Nephron progenitor cell (in vitro differentiated cells): ENCODE measurements at regions not wholly inside any gene's neighbourhood (a gene's known extent, or its start where the extent isn't known, plus 50 kb on each side); places are given as distances from the start of the nearest gene placed in this dataset.

Experiments
- DNase-seq: peaks from one replicate; pipeline ENCODE4 v3.0.0; 2021
- H3K27ac Mint-ChIP-seq: 2 replicates; pipeline ENCODE4 v1.8.0; 2021; ENCODE audit warnings: mild to moderate bottlenecking, moderate library complexity, mixed read lengths
- H3K27me3 Mint-ChIP-seq: 2 replicates; pipeline ENCODE4 v1.8.0; 2021; ENCODE audit warnings: mild to moderate bottlenecking, low read depth, mixed read lengths; ENCODE audit not compliant: poor library complexity
- H3K36me3 Mint-ChIP-seq: 2 replicates; pipeline ENCODE4 v1.8.0; 2021; ENCODE audit warnings: low read depth, mixed read lengths
- H3K4me1 Mint-ChIP-seq: 2 replicates; pipeline ENCODE4 v1.8.0; 2021; ENCODE audit warnings: mixed read lengths
- H3K4me3 Mint-ChIP-seq: 2 replicates; pipeline ENCODE4 v1.8.0; 2021; ENCODE audit warnings: mild to moderate bottlenecking, moderate library complexity, mixed read lengths
- H3K9me3 Mint-ChIP-seq: 2 replicates; pipeline ENCODE4 v1.8.0; 2021; ENCODE audit warnings: mild to moderate bottlenecking, moderate library complexity, mixed read lengths
- TF ChIP-seq, protein P1 (sequence below): fragments of 200-600 bp; sonication (generic); IDR thresholded peaks from 2 replicates; pipeline ENCODE4 v1.5.0; 2021; ENCODE audit warnings: antibody characterized with exemption

- H3K4me3 Mint-ChIP-seq = no peak overlapping the region
- TF ChIP-seq, protein P1, sequence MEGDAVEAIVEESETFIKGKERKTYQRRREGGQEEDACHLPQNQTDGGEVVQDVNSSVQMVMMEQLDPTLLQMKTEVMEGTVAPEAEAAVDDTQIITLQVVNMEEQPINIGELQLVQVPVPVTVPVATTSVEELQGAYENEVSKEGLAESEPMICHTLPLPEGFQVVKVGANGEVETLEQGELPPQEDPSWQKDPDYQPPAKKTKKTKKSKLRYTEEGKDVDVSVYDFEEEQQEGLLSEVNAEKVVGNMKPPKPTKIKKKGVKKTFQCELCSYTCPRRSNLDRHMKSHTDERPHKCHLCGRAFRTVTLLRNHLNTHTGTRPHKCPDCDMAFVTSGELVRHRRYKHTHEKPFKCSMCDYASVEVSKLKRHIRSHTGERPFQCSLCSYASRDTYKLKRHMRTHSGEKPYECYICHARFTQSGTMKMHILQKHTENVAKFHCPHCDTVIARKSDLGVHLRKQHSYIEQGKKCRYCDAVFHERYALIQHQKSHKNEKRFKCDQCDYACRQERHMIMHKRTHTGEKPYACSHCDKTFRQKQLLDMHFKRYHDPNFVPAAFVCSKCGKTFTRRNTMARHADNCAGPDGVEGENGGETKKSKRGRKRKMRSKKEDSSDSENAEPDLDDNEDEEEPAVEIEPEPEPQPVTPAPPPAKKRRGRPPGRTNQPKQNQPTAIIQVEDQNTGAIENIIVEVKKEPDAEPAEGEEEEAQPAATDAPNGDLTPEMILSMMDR = no peak
- H3K36me3 Mint-ChIP-seq = peaks cover 9% of the 10 kb centered on the region
- no peak overlapping the region for H3K27ac Mint-ChIP-seq
- no peaks in the 10 kb centered on the region for H3K27me3 Mint-ChIP-seq
- peaks cover 10% of the 10 kb centered on the region for H3K4me1 Mint-ChIP-seq
- no peaks in the 10 kb centered on the region for H3K9me3 Mint-ChIP-seq
- no peak for DNase-seq
These were observed 1958.8 kb upstream of the CELF4 start for GRCh38 chr18:39524370-39524769.

DNA sequence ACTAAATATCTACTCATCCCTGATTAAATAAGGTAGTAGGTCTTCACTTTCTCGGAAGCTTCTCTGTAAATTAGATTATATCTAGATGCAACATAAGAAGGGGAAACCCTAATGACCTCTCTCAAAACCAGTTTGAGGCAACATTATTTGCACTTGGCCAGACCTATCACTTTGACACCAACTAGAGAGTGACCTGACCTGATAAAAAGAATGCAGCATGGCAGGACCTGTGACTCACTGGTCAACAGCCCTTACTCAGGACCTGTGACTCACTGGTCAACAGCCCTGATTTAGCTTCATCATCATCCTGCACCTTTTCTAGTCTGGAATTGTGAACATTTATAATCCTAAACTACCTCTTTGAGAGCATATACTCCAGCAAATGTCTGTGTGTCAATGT is 1957.7 kb upstream of the CELF4 start:
- peaks cover 8% of the 10 kb centered on the region for H3K4me1 Mint-ChIP-seq
- TF ChIP-seq, protein P1 = no peak
- no peak overlapping the region for H3K27ac Mint-ChIP-seq
- DNase-seq = no peak
- H3K4me3 Mint-ChIP-seq = no peak overlapping the region
- H3K27me3 Mint-ChIP-seq = no peaks in the 10 kb centered on the region
- peaks cover 8% of the 10 kb centered on the region for H3K36me3 Mint-ChIP-seq
- no peaks in the 10 kb centered on the region for H3K9me3 Mint-ChIP-seq

DNA sequence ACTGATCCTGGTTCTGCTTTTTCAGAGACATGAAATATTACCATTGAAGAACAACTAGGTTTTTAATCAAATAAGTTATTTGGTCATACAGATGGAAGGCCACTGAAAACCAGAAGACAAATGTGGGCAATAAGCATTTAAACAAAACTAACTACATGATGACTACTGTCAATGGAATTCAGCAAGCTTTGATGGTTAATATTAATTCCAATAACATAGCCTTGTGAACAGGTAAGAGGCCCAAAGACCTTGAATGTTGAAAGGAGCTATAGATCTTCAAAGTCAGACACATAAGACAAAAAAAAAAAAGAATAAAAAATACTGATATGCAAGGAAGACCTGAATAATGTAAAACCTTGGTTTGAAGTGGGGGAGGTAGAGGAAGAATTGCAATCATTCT is 1955.6 kb upstream of the CELF4 start:
- Mint-ChIP-seq H3K4me1 (no peaks in the 10 kb centered on the region), H3K27ac (no peak overlapping the region), H3K36me3 (no peaks in the 10 kb centered on the region), H3K9me3 (no peaks in the 10 kb centered on the region), H3K4me3 (no peak overlapping the region), H3K27me3 (no peaks in the 10 kb centered on the region)
- TF ChIP-seq, protein P1 = no peak
- DNase-seq = no peak

DNA sequence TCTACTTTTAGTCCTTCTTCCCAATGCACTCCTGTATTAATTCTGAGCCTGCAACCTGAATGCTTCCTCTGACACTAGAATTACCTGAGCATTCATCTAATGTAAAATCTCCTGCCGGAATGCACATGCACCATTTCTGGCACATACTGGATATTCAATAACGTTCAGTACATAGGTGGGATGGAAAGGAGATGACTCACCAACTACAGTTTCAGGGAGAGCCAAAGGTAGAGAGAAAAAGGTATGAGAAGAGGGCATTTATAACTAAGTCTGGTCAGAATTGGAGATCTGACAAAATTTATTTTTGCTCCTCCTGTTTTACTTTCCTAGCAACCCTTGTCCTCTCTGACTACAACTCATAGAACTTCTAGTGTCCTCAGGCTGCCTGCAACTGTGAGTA is 1954.1 kb upstream of the CELF4 start:
- Mint-ChIP-seq H3K27ac (no peak overlapping the region), H3K4me3 (no peak overlapping the region)
- TF ChIP-seq, protein P1 = no peak

GRCh38 chr18:39515299-39515698 is 1949.7 kb upstream of the CELF4 start:
- no peaks in the 10 kb centered on the region for H3K36me3 Mint-ChIP-seq
- H3K4me1 Mint-ChIP-seq = peaks cover 5% of the 10 kb centered on the region
- DNase-seq = no peak
- no peak overlapping the region for H3K4me3 Mint-ChIP-seq
- H3K27me3 Mint-ChIP-seq = no peaks in the 10 kb centered on the region
- no peaks in the 10 kb centered on the region for H3K9me3 Mint-ChIP-seq
- TF ChIP-seq, protein P1 = no peak
- no peak overlapping the region for H3K27ac Mint-ChIP-seq

More for the DNA sequence above, 1954.1 kb upstream of the CELF4 start:
- no peaks in the 10 kb centered on the region for H3K4me1 Mint-ChIP-seq
- DNase-seq = no peak
- no peaks in the 10 kb centered on the region for H3K9me3 Mint-ChIP-seq
- no peaks in the 10 kb centered on the region for H3K36me3 Mint-ChIP-seq
- H3K27me3 Mint-ChIP-seq = no peaks in the 10 kb centered on the region

GRCh38 chr18:39513186-39513585 is 1947.6 kb upstream of the CELF4 start:
- peaks cover 5% of the 10 kb centered on the region for H3K4me1 Mint-ChIP-seq
- H3K27me3 Mint-ChIP-seq = no peaks in the 10 kb centered on the region
- no peak for DNase-seq
- no peak overlapping the region for H3K27ac Mint-ChIP-seq
- TF ChIP-seq, protein P1 = no peak
- no peak overlapping the region for H3K4me3 Mint-ChIP-seq
- H3K36me3 Mint-ChIP-seq = no peaks in the 10 kb centered on the region
- no peaks in the 10 kb centered on the region for H3K9me3 Mint-ChIP-seq
